ENCODE measurements at regions not wholly inside any gene's neighbourhood (a gene's known extent, or its start where the extent isn't known, plus 50 kb on each side); places are given as distances from the start of the nearest gene placed in this dataset.

- TF ChIP-seq POLR2AphosphoS5 (IDR thresholded peaks at IDR 0.05; ENCODE audit: low read depth, low read length), result no peak
- TF ChIP-seq TAF1 (IDR thresholded peaks at IDR 0.05; ENCODE audit: borderline replicate concordance, low read depth, low read length), result no peak
- TF ChIP-seq POLR2A (IDR thresholded peaks at IDR 0.05; ENCODE audit: low read depth, low read length), result no peak
Observed at GRCh38 chr3:168802766-168803165, 707.0 kb upstream of the GOLIM4 start.
